ENCODE measurements at regions not wholly inside any gene's neighbourhood (a gene's known extent, or its start where the extent isn't known, plus 50 kb on each side); places are given as distances from the start of the nearest gene placed in this dataset.

- no peak overlapping the region for H3K4me3 Mint-ChIP-seq
- H2BK12ac ChIP-seq (ENCODE audit: insufficient read length, low read depth, low read length): no peak overlapping the region
- DNase-seq: no peak
- no peak overlapping the region for H4K91ac ChIP-seq (ENCODE audit: insufficient read length, low read depth, low read length)
- no peak overlapping the region for H4K8ac ChIP-seq (replicated peaks; ENCODE audit: insufficient read length, low read depth, low read length)
- H2BK20ac ChIP-seq (ENCODE audit: low read depth, low read length, poor library complexity, severe bottlenecking): no peak overlapping the region
- H2BK15ac ChIP-seq (ENCODE audit: low read depth, low read length): no peak overlapping the region
- H4K20me1 ChIP-seq (ENCODE audit: control insufficient read depth, insufficient read depth, insufficient read length): no peaks in the 10 kb centered on the region
- H3T11ph ChIP-seq (ENCODE audit: low read length): no peak overlapping the region
- no peak overlapping the region for H2AFZ ChIP-seq (ENCODE audit: low read length)
- H3K27ac ChIP-seq (ENCODE audit: insufficient read length, low read depth, low read length): no peak overlapping the region
- H3K9ac ChIP-seq (ENCODE audit: extremely low read depth, insufficient read length, low read length): no peak overlapping the region
- H3K79me1 ChIP-seq (ENCODE audit: insufficient read depth, low read depth, low read length, poor library complexity, severe bottlenecking): no peaks in the 10 kb centered on the region
- no peak overlapping the region for H2BK5ac ChIP-seq (ENCODE audit: insufficient read length, low read length)
- TF ChIP-seq CTCF (conservative IDR thresholded peaks at IDR 0.05): no peak
- H3K79me2 ChIP-seq (ENCODE audit: insufficient read depth, low read length): no peaks in the 10 kb centered on the region
- H3K27ac Mint-ChIP-seq: no peak overlapping the region
- no peaks in the 10 kb centered on the region for H3K9me3 ChIP-seq (ENCODE audit: control insufficient read depth, low read depth, low read length)
- H2BK120ac ChIP-seq (ENCODE audit: low read depth, low read length, poor library complexity, severe bottlenecking): no peak overlapping the region
- H3K27me3 Mint-ChIP-seq (ENCODE audit: low read depth): peaks cover 18% of the 10 kb centered on the region
- H3K56ac ChIP-seq (ENCODE audit: insufficient read length, low read depth, low read length): no peak overlapping the region
- H3K9me3 Mint-ChIP-seq: peaks cover 0 to 8% of the 10 kb centered on the region in 2 experiments; a peak in 4 of 5 replicates
- no peaks in the 10 kb centered on the region for H3K23me2 ChIP-seq (ENCODE audit: insufficient read length, low read depth, low read length, poor library complexity, severe bottlenecking)
- no peak overlapping the region for H3K4me2 ChIP-seq (ENCODE audit: insufficient read depth, insufficient read length, low read length)
- H3K4me1 ChIP-seq (ENCODE audit: insufficient read depth, low read length): no peaks in the 10 kb centered on the region
- no CpG with 5 or more reads among the region's 6 CpGs for WGBS (ENCODE audit: extremely low coverage, insufficient read length, low lambda C conversion rate)
- H4K5ac ChIP-seq (ENCODE audit: insufficient read length, low read depth, low read length): no peak overlapping the region
- H2AK5ac ChIP-seq (ENCODE audit: insufficient read length, low read length): no peak overlapping the region
- H3K27me3 ChIP-seq (ENCODE audit: insufficient read depth, low read length): no peaks in the 10 kb centered on the region
- H3K14ac ChIP-seq (ENCODE audit: insufficient read depth, low read length): no peak overlapping the region
- no peak overlapping the region for H3K23ac ChIP-seq (ENCODE audit: insufficient read length, low read depth, low read length)
- H3K18ac ChIP-seq (ENCODE audit: insufficient read length, low read depth, low read length): no peak overlapping the region
- no peaks in the 10 kb centered on the region; a peak in 1 of 7 replicates for H3K36me3 Mint-ChIP-seq (ENCODE audit: insufficient read depth in 1 of 3, low read depth in 3 of 3)
- no peaks in the 10 kb centered on the region; a peak in 1 of 4 replicates for H3K4me1 Mint-ChIP-seq
- no peak overlapping the region for H3K4ac ChIP-seq (ENCODE audit: low read depth, low read length)
Measured at GRCh38 chr11:130711193-130711592, 205.1 kb downstream of the SNX19 start.

Data from H9 (cell line).